ENCODE measurements at regions not wholly inside any gene's neighbourhood (a gene's known extent, or its start where the extent isn't known, plus 50 kb on each side); places are given as distances from the start of the nearest gene placed in this dataset.

DNA sequence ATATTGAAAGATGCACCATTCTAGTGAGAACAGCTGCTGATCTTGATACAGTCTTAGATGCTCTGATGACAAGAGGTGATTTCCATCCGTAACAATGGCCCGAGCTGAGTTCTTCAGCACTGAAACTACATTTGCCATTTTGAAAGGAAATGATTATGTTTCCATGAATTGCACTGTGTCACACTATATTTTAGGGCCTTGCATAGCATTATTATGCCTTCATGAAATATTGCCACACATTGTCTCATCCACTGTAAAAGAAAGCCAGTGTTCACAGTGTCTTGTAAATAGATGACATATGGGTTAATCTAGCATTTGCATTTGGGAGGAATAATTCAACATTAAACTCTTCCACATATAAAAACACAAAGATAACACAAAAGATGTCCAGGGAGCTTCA is 438.3 kb upstream of the PSMD7 start:
- TF ChIP-seq POLR2A (IDR thresholded peaks at IDR 0.05; ENCODE audit: low read length) (no peak), GATA1 (IDR thresholded peaks at IDR 0.05; ENCODE audit: low read depth, low read length) (no peak)
